ENCODE measurements at regions not wholly inside any gene's neighbourhood (a gene's known extent, or its start where the extent isn't known, plus 50 kb on each side); places are given as distances from the start of the nearest gene placed in this dataset.

DNA sequence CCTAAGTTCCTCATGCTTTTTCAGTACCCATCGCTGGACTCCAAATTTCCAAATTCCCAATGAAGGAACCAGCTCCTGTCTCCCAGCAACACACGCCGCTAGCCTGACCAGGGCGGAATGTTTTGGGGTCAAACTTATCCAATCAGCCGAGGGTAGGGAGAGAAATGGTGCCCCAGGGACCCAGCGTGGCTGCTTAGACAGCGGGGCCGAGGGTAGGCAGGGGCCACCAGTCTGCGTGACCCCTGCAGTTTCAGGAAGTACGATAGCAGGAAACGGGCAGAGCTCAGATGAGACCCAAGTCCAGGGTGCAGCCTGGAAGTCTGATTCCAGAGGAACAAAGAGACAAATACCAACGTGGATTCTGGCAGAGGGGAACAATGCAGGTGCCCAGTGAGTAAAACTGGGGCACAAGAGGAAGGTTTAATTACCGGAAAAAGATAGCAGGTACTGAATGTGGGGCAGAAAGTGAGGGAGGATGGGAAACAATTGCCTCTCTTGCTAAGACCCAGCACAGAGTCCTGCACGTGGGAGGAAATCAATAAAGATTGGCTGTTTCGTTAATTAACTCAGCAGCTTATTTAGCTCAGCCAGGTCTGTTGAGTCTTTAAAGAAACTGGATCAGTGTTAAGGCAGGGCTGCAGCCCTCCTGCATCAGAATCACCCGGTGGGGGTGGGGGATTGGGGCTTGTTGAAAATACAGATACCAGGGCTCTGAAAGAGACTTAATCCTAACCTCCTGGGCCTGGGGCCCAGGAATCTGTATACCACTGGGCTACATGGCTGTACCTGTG lies 50.4 kb upstream of the NFE2L3 start:
- no peak for DNase-seq

GRCh38 chr7:26102176-26102575 lies 49.8 kb upstream of the NFE2L3 start:
- no peak for DNase-seq
